GM10248 (cell line): ENCODE measurements at regions not wholly inside any gene's neighbourhood (a gene's known extent, or its start where the extent isn't known, plus 50 kb on each side); places are given as distances from the start of the nearest gene placed in this dataset.

Experiments
- CTCF ChIA-PET: fragments of 300-600 bp; sonication (Branson Sonifier 250); formaldehyde crosslinking; extraction: SDS; loops from one replicate; lab custom pipeline; 2021; ENCODE audit warnings: antibody characterized with exemption; lab: Yijun Ruan, JAX
- POLR2A ChIA-PET: fragments of 350-650 bp; sonication (Branson Sonifier 250); formaldehyde crosslinking; extraction: SDS; loops from one replicate; lab custom pipeline; 2020; ENCODE audit warnings: antibody characterized with exemption; lab: Yijun Ruan, JAX
- DNase-seq: peaks from one replicate; pipeline ENCODE4 v3.0.0; 2012; ENCODE audit errors: extremely low spot score
- CTCF ChIP-seq: IDR thresholded peaks from 2 replicates; pipeline ENCODE4 v1.5.1; 2012; ENCODE audit warnings: mild to moderate bottlenecking, low read depth; ENCODE audit errors: extremely low read depth, missing control alignments, control extremely low read depth

- DNase-seq, result no peak
- no peak for TF ChIP-seq CTCF
- ChIA-PET CTCF (interaction anchor here (1.0 kb wide), 1 partner anchor 11 kb away, joined by 3 read pairs; no protein-coding TSS in a partner anchor), POLR2A (no interaction called here)
These were observed 51.8 kb downstream of the POM121L12 start for GRCh38 chr7:53087274-53087673.

- no peak for TF ChIP-seq CTCF
- DNase-seq, result no peak
- ChIA-PET CTCF (no interaction called here), POLR2A (no interaction called here)
These were observed 58.8 kb downstream of the POM121L12 start for GRCh38 chr7:53094191-53094590.

- no peak for TF ChIP-seq CTCF
- ChIA-PET POLR2A (no interaction called here), CTCF (interaction anchor here (1.3 kb wide), 1 partner anchor 9 kb away, joined by 3 read pairs; no protein-coding TSS in a partner anchor)
- no peak for DNase-seq
These were observed 59.4 kb downstream of the POM121L12 start for GRCh38 chr7:53094827-53095226.

- ChIA-PET POLR2A (no interaction called here), CTCF (interaction anchor here (1.3 kb wide), 1 partner anchor 8 kb away, joined by 3 read pairs; no protein-coding TSS in a partner anchor)
- no peak for TF ChIP-seq CTCF
- DNase-seq, result no peak
These were observed 60.5 kb downstream of the POM121L12 start for GRCh38 chr7:53095731-53096501.

- no peak for DNase-seq
- TF ChIP-seq CTCF, result no peak
- CTCF ChIA-PET, result no interaction called here
- POLR2A ChIA-PET, result no interaction called here
These were observed 64.7 kb downstream of the POM121L12 start for GRCh38 chr7:53100091-53100490.

GRCh38 chr7:53101026-53101425 is 65.6 kb downstream of the POM121L12 start:
- ChIA-PET POLR2A (no interaction called here), CTCF (no interaction called here)
- no peak for DNase-seq
- no peak for TF ChIP-seq CTCF
